Chondrocyte (in vitro differentiated cells): ENCODE measurements at regions not wholly inside any gene's neighbourhood (a gene's known extent, or its start where the extent isn't known, plus 50 kb on each side); places are given as distances from the start of the nearest gene placed in this dataset.

Experiments used
- DNase-seq: peaks from one replicate; pipeline ENCODE4 v3.0.0; 2021; ENCODE audit warnings: mixed read lengths, low spot score
- H3K27ac Mint-ChIP-seq: one replicate; pipeline ENCODE4 v1.8.0; 2021; ENCODE audit warnings: mild to moderate bottlenecking, moderate library complexity, mixed read lengths; ENCODE audit not compliant: unreplicated experiment
- H3K27me3 Mint-ChIP-seq: 2 replicates; pipeline ENCODE4 v1.8.0; 2021; ENCODE audit warnings: low read depth, mixed read lengths
- H3K36me3 Mint-ChIP-seq: 2 replicates; pipeline ENCODE4 v1.8.0; 2021; ENCODE audit warnings: low read depth, mixed read lengths
- H3K4me1 Mint-ChIP-seq: 2 replicates; pipeline ENCODE4 v1.8.0; 2021; ENCODE audit warnings: low read depth, mild to moderate bottlenecking, mixed read lengths
- H3K4me3 Mint-ChIP-seq: one replicate; pipeline ENCODE4 v1.8.0; 2021; ENCODE audit warnings: mild to moderate bottlenecking, moderate library complexity, mixed read lengths; ENCODE audit not compliant: unreplicated experiment
- H3K9me3 Mint-ChIP-seq: 2 replicates; pipeline ENCODE4 v1.8.0; 2021; ENCODE audit warnings: low read depth, mixed read lengths
- TF ChIP-seq, protein P1 (sequence below): fragments of 200-600 bp; sonication (generic); IDR thresholded peaks from 2 replicates; pipeline ENCODE4 v1.5.0; 2021; ENCODE audit warnings: antibody characterized with exemption, mild to moderate bottlenecking, moderate library complexity

DNA sequence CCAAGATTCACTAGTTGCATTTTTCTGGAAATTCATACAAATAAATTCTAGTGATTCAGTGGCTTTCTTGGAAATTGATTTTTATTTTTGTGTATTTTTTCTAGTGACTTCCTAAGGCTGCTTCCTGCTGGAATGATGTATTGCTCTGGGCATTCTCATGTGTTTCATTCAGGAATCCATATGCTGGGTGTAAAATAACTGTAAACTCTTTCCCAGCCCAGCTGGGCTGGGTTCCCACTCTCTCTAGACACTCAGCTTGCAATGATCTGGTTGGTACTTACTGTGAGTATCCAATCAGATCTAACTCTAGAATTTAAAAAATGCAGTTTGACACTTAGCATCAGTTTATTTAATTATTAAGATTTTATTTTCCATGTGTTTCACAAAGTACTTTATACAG, 882.2 kb downstream of the STIM2 start:
- H3K9me3 Mint-ChIP-seq = peaks cover 12% of the 10 kb centered on the region
- H3K4me3 Mint-ChIP-seq = no peak overlapping the region
- H3K27me3 Mint-ChIP-seq = no peaks in the 10 kb centered on the region
- H3K27ac Mint-ChIP-seq = no peak overlapping the region
- peaks cover 4% of the 10 kb centered on the region for H3K36me3 Mint-ChIP-seq
- no peaks in the 10 kb centered on the region for H3K4me1 Mint-ChIP-seq
- no peak for DNase-seq
- TF ChIP-seq, protein P1, sequence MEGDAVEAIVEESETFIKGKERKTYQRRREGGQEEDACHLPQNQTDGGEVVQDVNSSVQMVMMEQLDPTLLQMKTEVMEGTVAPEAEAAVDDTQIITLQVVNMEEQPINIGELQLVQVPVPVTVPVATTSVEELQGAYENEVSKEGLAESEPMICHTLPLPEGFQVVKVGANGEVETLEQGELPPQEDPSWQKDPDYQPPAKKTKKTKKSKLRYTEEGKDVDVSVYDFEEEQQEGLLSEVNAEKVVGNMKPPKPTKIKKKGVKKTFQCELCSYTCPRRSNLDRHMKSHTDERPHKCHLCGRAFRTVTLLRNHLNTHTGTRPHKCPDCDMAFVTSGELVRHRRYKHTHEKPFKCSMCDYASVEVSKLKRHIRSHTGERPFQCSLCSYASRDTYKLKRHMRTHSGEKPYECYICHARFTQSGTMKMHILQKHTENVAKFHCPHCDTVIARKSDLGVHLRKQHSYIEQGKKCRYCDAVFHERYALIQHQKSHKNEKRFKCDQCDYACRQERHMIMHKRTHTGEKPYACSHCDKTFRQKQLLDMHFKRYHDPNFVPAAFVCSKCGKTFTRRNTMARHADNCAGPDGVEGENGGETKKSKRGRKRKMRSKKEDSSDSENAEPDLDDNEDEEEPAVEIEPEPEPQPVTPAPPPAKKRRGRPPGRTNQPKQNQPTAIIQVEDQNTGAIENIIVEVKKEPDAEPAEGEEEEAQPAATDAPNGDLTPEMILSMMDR = no peak

DNA sequence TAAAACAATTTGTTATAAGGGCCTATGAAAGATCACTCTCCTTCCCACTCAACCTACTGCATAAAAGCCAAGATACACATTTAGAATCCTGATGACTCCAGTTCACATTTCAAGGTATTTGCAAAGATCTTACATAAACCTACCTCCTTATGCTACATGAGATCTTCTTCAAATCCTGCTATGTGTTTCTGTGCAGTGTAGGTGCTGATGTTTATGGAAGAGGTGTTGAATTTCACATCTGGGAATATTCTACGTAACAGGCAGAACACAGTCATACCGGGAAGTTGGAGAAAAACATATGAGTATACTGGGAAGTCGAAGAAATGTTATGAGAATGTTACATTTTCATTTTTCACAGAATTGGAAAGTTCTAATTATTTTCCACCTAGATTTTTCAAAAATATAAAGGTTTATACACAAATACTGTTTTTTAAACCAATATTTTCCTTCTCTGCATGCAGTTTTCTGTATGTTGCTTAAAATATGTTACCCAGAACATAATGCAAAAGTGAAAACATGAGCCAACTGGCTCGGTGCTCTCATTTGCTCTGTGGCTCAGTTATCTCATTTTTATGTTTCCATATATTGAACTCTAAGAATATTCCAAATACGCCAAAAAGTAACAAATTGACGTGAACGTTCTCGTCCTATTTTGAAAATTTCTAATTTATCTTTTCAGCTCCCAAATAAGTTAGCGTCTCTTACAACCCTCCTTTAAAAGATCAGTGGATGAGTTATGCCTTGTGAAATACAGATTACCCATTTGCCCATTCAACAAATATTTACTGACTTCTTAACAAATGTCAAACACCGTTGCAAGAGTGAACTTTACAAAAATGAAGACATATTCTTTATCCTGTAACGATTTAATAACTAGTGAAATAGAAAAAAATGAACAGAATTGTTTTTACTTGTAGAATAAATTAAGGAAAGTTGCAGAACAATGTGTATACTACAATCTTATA, 899.3 kb downstream of the STIM2 start:
- Mint-ChIP-seq H3K36me3 (peaks cover 1% of the 10 kb centered on the region), H3K9me3 (no peaks in the 10 kb centered on the region), H3K4me3 (no peak overlapping the region), H3K27ac (no peak overlapping the region), H3K27me3 (no peaks in the 10 kb centered on the region), H3K4me1 (peaks cover 19% of the 10 kb centered on the region)
- TF ChIP-seq, protein P1 = no peak
- no peak for DNase-seq

DNA sequence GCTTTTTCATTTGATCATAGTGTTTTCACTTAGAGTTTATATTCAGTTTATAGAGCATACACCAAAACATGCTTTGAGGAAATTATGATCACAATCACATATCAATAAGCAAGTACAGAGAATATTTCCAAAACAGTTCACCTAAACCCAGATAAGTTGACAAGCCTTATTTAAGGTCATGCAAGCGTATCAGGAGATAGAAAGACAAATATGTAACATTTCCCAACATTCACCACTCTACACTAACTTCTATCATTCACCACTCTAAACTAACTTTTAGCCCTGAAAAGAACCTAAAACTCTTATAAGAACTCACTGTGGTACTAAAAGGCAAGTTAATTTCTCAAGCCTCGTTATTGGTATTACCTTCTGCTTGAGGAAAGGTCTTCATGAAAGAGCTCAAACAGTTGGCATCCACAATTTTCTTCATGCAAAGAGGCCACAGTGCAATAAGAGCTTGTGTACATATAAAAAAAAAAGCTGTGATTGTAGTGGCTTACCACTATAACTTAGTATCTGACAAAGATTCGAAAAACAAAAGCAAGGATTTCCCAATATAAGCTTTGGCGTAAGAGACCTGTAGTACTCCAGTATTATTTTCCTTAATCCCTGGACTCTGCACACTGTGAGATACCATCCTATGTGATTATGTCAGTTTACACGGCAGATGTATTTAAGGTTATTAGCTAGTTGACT, 903.3 kb downstream of the STIM2 start:
- Mint-ChIP-seq H3K4me3 (no peak overlapping the region), H3K9me3 (no peaks in the 10 kb centered on the region), H3K36me3 (no peaks in the 10 kb centered on the region), H3K27me3 (no peaks in the 10 kb centered on the region), H3K27ac (no peak overlapping the region), H3K4me1 (peaks cover 19% of the 10 kb centered on the region)
- TF ChIP-seq, protein P1 = no peak
- no peak for DNase-seq

DNA sequence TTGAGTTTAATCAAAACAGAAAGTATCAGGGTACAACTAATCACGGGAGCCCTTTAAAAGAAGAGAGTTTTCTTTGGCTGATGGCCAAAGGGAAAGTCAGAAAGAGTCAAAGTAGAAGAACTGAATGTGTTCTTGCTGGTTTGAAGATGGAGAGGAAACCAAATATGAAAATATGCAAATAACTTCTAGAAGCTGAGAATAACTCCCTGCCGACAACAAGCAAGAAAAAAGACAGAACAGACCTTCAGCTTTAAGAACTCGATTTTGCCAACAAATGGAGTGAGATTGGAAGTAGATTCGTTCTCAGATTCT, 903.8 kb downstream of the STIM2 start:
- no peak overlapping the region for H3K4me3 Mint-ChIP-seq
- peaks cover 16% of the 10 kb centered on the region for H3K4me1 Mint-ChIP-seq
- H3K9me3 Mint-ChIP-seq = no peaks in the 10 kb centered on the region
- H3K27ac Mint-ChIP-seq = no peak overlapping the region
- no peak for DNase-seq
- TF ChIP-seq, protein P1 = no peak
- no peaks in the 10 kb centered on the region for H3K36me3 Mint-ChIP-seq
- H3K27me3 Mint-ChIP-seq = no peaks in the 10 kb centered on the region

DNA sequence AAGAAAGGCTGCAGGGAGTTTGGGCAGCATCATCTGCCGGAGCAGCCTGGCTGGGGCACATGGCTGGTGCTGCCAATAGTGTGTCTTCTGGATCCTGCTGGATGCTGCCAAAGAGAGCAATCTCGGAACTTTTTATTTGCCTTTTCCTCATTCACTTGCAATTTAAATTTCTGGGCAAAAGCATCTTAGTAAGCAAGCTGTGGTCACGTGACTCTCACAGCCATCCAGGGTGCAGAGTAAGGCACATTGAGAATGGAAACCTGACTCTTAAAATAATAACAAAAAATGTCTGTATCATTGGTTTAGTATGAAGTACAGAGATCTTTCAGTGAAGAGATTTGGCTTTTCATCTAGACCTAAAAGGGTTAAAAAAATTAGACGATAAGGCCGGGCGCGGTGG, 910.3 kb downstream of the STIM2 start:
- H3K27me3 Mint-ChIP-seq = no peaks in the 10 kb centered on the region
- H3K9me3 Mint-ChIP-seq = no peaks in the 10 kb centered on the region
- no peak for DNase-seq
- H3K27ac Mint-ChIP-seq = no peak overlapping the region
- TF ChIP-seq, protein P1 = no peak
- no peaks in the 10 kb centered on the region for H3K36me3 Mint-ChIP-seq
- H3K4me3 Mint-ChIP-seq = no peak overlapping the region
- H3K4me1 Mint-ChIP-seq = no peaks in the 10 kb centered on the region
